Liver (tissue), 8 donors: ENCODE measurements at regions not wholly inside any gene's neighbourhood (a gene's known extent, or its start where the extent isn't known, plus 50 kb on each side); places are given as distances from the start of the nearest gene placed in this dataset.

Experiments
- DNase-seq: peaks from one replicate; pipeline ENCODE4 v3.0.0-alpha.2; 2017; ENCODE audit warnings: low spot score
- H3K27ac ChIP-seq, 2 donors: one replicate each; pipeline ENCODE4 v1.7.0; 2013; ENCODE audit warnings: inconsistent platforms in 2 of 2, low read length in 2 of 2, control low read depth in 1 of 2, low read depth in 1 of 2, mild to moderate bottlenecking in 1 of 2
- H3K27me3 ChIP-seq, 4 donors: one replicate each; pipeline versions ENCODE4 v1.6.1 to v1.7.0; 2013; ENCODE audit warnings: low read length in 3 of 4, inconsistent platforms in 1 of 4, mild to moderate bottlenecking in 1 of 4, moderate library complexity in 1 of 4; ENCODE audit not compliant: control insufficient read depth in 4 of 4, insufficient read depth in 4 of 4
- H3K36me3 ChIP-seq, 4 donors: one replicate each; pipeline versions ENCODE4 v1.6.1 to v1.7.0; 2013; ENCODE audit warnings: low read length in 3 of 4, mild to moderate bottlenecking in 3 of 4, low read depth in 1 of 4, moderate library complexity in 1 of 4; ENCODE audit not compliant: control insufficient read depth in 4 of 4, insufficient read depth in 3 of 4
- H3K4me1 ChIP-seq, 4 donors: one replicate each; pipeline versions ENCODE4 v1.6.1 to v1.7.0; 2013; ENCODE audit warnings: low read length in 3 of 4, mild to moderate bottlenecking in 3 of 4, moderate library complexity in 1 of 4; ENCODE audit not compliant: control insufficient read depth in 4 of 4, insufficient read depth in 4 of 4
- H3K4me3 ChIP-seq, 3 donors: one replicate each; pipeline versions ENCODE4 v1.6.1 to v1.7.0; 2013; ENCODE audit warnings: low read length in 3 of 3, control low read depth in 1 of 3, low read depth in 1 of 3, mild to moderate bottlenecking in 1 of 3
- H3K9ac ChIP-seq, 2 donors: one replicate each; pipeline ENCODE4 v1.7.0; 2013; ENCODE audit warnings: low read length in 2 of 2, mild to moderate bottlenecking in 2 of 2, moderate library complexity in 2 of 2, control low read depth in 1 of 2, low read depth in 1 of 2
- H3K9me3 ChIP-seq, 4 donors: one replicate each; pipeline versions ENCODE4 v1.6.1 to v1.7.0; 2013; ENCODE audit warnings: low read length in 3 of 4; ENCODE audit not compliant: control insufficient read depth in 4 of 4
- ATF3 ChIP-seq: IDR thresholded peaks from 2 replicates; pipeline ENCODE4 v1.6.1; 2016; ENCODE audit warnings: antibody characterized with exemption
- EGR1 ChIP-seq, 2 donors: IDR thresholded peaks; 2 replicates each; pipeline ENCODE4 v1.6.1; 2016 to 2018; ENCODE audit warnings: antibody characterized with exemption in 2 of 2, low read depth in 2 of 2
- FOXA2 ChIP-seq: IDR thresholded peaks from 2 replicates; pipeline ENCODE4 v1.6.1; 2016; ENCODE audit warnings: antibody characterized with exemption
- GABPA ChIP-seq, 2 donors: IDR thresholded peaks in 1 of 2; conservative IDR thresholded peaks in 1 of 2; 2 replicates each; pipeline ENCODE4 v1.6.1; 2016; ENCODE audit warnings: antibody characterized with exemption in 2 of 2, mild to moderate bottlenecking in 1 of 2, moderate library complexity in 1 of 2
- HNF4A ChIP-seq, 2 donors: conservative IDR thresholded peaks; 2 replicates each; pipeline ENCODE4 v1.6.1; 2016; ENCODE audit warnings: antibody characterized with exemption in 2 of 2, mild to moderate bottlenecking in 2 of 2
- HNF4G ChIP-seq: IDR thresholded peaks from 2 replicates; pipeline ENCODE4 v1.6.1; 2016; ENCODE audit warnings: antibody characterized with exemption
- JUND ChIP-seq, 2 donors: IDR thresholded peaks; 2 replicates each; pipeline ENCODE4 v1.6.1; 2016; ENCODE audit warnings: antibody characterized with exemption in 2 of 2
- NR2F2 ChIP-seq: IDR thresholded peaks from 2 replicates; pipeline ENCODE4 v1.6.1; 2016; ENCODE audit warnings: antibody characterized with exemption
- RAD21 ChIP-seq, 2 donors: IDR thresholded peaks; 2 replicates each; pipeline ENCODE4 v1.6.1; 2016; ENCODE audit warnings: antibody characterized with exemption in 2 of 2, mild to moderate bottlenecking in 2 of 2
- REST ChIP-seq: IDR thresholded peaks from 2 replicates; pipeline ENCODE4 v1.6.1; 2016; ENCODE audit warnings: antibody characterized with exemption, mild to moderate bottlenecking
- RXRA ChIP-seq, 2 donors: IDR thresholded peaks; 2 replicates each; pipeline ENCODE4 v1.6.1; 2017 to 2018; ENCODE audit warnings: antibody characterized with exemption in 2 of 2, mild to moderate bottlenecking in 1 of 2
- SP1 ChIP-seq: IDR thresholded peaks from 2 replicates; pipeline ENCODE4 v1.6.1; 2018; ENCODE audit warnings: antibody characterized with exemption, mild to moderate bottlenecking
- TAF1 ChIP-seq: conservative IDR thresholded peaks from 2 replicates; pipeline ENCODE4 v1.6.1; 2016; ENCODE audit warnings: antibody characterized with exemption, mild to moderate bottlenecking
- YY1 ChIP-seq: IDR thresholded peaks from 2 replicates; pipeline ENCODE4 v1.6.1; 2016; ENCODE audit warnings: antibody characterized with exemption, mild to moderate bottlenecking
- WGBS: extraction: QIAGEN DNeasy Blood & Tissue Kit; methylation state at CpG from one replicate; pipeline ENCODE4 v1.1.7; 2013; 5-methylcytosine and 5-hydroxymethylcytosine counted together
- TF ChIP-seq, protein P1 (sequence below): fragments of 150-350 bp; IDR thresholded peaks from 2 replicates; pipeline ENCODE4 v1.5.1; 2017; ENCODE audit warnings: improper control_type of control experiment, low read depth, low read length; ENCODE audit not compliant: missing input control
- TF ChIP-seq, protein P2 (sequence below): IDR thresholded peaks from 2 replicates; pipeline ENCODE4 v1.6.1; 2016; ENCODE audit warnings: antibody characterized with exemption
- TF ChIP-seq, protein P3 (sequence below): IDR thresholded peaks from 2 replicates; pipeline ENCODE4 v1.6.1; 2016; ENCODE audit warnings: antibody characterized with exemption
- donor health status: healthy.
- donor health status: healthy.
- donor health status: healthy.
- donor health status: healthy.
- donor health status: healthy.

DNA sequence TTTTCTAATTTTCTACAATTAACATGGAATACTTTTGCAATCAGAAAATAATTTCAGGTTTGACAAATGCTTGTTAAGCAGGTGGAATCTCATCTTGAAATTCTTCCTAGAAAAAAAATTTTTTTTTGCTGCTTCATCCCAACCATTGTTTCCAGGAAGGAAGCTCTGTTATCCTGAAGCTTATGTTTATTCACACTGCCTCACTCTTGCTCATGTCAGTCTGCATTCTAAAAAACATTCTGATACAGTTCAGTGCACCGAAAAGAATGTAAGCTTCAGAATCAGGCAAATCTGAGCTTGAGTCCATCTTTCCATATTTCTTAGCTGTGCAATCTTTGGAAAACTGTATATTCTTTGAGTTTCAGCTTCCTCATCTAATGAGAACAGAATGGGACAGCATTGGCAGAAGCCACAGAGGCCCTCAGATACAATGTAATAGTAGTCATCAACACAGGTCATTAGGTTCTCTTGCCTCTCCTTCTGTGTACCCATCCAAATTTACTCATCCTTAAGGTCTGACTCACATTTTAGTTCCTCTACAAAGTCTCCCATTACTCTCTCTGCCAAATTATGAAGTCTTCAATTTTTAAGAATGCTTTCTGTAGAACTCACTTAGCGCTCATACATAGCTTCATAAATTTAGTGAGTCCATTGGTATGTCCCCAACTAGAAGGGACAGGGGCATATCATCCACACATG, 881.8 kb upstream of the NR2F2 start:
- Histone ChIP-seq H3K4me1 (no peaks in the 10 kb centered on the region), H3K36me3 (no peaks in the 10 kb centered on the region), H3K9me3 (no peaks in the 10 kb centered on the region), H3K27ac (no peak overlapping the region), H3K27me3 (no peaks in the 10 kb centered on the region), H3K9ac (no peak overlapping the region), H3K4me3 (no peak overlapping the region)
- TF ChIP-seq RAD21 (IDR thresholded peaks at IDR 0.05) (no peak), FOXA2 (no peak), GABPA (IDR thresholded peaks at IDR 0.05 in 1 of 2, conservative IDR thresholded peaks at IDR 0.05 in 1 of 2) (no peak), TAF1 (no peak), HNF4G (no peak), NR2F2 (no peak), HNF4A (conservative IDR thresholded peaks at IDR 0.05) (no peak), SP1 (no peak), RXRA (IDR thresholded peaks at IDR 0.05) (no peak), YY1 (no peak), ATF3 (no peak), JUND (IDR thresholded peaks at IDR 0.05) (no peak), REST (no peak), EGR1 (IDR thresholded peaks at IDR 0.05; ENCODE audit: low read depth in 2 of 2) (no peak)
- TF ChIP-seq, protein P1, sequence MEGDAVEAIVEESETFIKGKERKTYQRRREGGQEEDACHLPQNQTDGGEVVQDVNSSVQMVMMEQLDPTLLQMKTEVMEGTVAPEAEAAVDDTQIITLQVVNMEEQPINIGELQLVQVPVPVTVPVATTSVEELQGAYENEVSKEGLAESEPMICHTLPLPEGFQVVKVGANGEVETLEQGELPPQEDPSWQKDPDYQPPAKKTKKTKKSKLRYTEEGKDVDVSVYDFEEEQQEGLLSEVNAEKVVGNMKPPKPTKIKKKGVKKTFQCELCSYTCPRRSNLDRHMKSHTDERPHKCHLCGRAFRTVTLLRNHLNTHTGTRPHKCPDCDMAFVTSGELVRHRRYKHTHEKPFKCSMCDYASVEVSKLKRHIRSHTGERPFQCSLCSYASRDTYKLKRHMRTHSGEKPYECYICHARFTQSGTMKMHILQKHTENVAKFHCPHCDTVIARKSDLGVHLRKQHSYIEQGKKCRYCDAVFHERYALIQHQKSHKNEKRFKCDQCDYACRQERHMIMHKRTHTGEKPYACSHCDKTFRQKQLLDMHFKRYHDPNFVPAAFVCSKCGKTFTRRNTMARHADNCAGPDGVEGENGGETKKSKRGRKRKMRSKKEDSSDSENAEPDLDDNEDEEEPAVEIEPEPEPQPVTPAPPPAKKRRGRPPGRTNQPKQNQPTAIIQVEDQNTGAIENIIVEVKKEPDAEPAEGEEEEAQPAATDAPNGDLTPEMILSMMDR = no peak
- TF ChIP-seq, protein P2, sequence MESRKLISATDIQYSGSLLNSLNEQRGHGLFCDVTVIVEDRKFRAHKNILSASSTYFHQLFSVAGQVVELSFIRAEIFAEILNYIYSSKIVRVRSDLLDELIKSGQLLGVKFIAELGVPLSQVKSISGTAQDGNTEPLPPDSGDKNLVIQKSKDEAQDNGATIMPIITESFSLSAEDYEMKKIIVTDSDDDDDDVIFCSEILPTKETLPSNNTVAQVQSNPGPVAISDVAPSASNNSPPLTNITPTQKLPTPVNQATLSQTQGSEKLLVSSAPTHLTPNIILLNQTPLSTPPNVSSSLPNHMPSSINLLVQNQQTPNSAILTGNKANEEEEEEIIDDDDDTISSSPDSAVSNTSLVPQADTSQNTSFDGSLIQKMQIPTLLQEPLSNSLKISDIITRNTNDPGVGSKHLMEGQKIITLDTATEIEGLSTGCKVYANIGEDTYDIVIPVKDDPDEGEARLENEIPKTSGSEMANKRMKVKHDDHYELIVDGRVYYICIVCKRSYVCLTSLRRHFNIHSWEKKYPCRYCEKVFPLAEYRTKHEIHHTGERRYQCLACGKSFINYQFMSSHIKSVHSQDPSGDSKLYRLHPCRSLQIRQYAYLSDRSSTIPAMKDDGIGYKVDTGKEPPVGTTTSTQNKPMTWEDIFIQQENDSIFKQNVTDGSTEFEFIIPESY = no peak
- TF ChIP-seq, protein P3, sequence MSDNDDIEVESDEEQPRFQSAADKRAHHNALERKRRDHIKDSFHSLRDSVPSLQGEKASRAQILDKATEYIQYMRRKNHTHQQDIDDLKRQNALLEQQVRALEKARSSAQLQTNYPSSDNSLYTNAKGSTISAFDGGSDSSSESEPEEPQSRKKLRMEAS = no peak
- no peak for DNase-seq
- 87% methylated on average over 2 of the region's 2 CpGs for WGBS
